GM18508 (cell line): ENCODE measurements at regions not wholly inside any gene's neighbourhood (a gene's known extent, or its start where the extent isn't known, plus 50 kb on each side); places are given as distances from the start of the nearest gene placed in this dataset.
"Not testable (repeated sequence)": the region's sequence is repeated elsewhere in the genome, so short reads cannot be mapped to it uniquely, and the experiment has no call there.

Experiments
- ATAC-seq: cut with Tn5 transposase; IDR thresholded peaks from one replicate; pipeline ENCODE4 v1.9.1; 2021; ENCODE audit warnings: moderate number of reproducible peaks; ENCODE audit not compliant: insufficient read depth, unreplicated experiment

DNA sequence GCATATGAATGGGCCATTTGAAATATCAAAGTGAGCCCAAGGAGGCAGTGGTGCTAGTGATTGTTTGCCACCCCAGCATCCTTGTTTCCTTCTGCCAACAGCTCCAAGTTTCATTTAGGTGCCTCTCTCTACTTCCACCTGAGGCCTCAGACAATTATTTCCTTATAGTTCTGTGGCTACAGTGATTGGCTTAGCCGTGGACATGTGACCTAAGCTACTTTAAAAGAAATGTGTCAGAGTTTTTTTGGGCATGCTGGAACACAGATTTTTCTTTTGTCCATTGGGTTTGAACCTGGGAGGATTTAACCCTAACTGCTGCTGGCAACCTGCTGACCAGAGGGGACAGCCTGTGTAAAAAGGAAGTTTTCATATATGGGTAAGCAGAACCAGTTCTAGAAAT lies 319.4 kb downstream of the CD109 start:
- ATAC-seq = no peak

DNA sequence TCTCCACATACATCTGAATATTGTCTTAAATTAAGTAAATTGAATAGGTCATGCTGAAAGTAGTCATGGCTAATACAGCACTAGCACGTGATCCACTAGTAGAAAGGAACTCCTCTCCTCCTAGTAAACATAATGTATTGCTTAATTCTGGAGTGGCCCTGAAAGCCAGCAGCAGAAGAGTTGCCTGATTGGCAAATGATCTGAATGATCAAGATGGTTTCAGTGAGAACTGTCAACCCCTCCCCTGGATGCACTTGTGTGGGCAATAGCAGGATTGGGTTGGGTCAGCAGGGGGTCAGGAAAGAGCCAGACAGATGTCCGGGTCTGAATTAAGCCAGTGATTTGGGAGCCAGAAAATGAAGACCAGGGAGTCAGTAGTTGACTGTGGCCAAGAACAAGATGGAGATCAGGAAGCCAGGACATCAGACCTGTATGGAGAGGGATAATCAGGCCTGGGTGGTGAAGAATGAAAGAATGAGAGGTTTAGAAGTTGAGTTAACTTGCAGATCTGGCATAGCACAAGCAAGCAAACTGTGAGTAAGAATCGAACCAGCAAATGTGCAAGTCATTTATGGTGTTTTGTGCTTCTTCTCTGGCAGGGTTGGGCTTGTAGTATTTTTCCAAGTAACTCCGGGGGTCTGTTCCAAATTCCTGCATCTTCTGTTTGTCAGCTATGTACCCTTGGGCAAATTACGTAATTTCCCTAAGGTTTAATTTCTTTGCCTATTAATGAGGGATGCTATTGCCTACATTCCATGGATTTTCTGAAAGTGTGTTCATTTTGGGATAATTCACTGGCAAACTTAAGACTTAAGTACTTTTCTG lies 304.9 kb downstream of the CD109 start:
- no peak for ATAC-seq

DNA sequence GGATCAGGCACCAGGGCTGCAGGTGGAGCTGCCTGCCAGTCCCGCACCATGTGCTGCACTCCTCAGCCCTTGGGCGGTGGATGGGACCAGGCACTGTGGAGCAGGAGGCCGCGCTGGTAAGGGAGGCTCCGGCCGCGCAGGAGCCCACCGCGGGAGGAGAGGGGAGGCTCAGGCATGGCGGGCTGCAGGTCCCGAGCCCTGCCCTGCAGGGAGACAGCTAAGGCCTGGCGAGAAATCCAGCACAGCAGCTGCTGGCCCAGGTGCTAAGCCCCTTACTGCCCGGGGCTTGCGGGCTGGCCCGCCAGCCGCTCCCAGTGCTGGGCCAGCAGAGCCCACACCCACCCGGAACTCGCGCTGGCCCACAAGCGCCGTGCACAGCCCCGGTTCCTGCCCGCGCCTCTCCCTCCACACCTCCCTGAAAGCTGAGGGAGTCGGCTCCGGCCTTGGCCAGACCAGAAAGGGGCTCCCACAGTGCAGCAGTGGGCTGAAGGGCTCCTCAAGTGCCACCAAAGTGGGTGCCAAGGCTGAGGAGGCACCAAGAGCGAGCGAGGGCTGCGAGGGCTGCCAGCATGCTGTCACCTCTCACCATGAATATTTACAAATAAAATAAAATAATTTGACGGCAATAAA lies 294.7 kb downstream of the CD109 start:
- not testable (repeated sequence) for ATAC-seq

DNA sequence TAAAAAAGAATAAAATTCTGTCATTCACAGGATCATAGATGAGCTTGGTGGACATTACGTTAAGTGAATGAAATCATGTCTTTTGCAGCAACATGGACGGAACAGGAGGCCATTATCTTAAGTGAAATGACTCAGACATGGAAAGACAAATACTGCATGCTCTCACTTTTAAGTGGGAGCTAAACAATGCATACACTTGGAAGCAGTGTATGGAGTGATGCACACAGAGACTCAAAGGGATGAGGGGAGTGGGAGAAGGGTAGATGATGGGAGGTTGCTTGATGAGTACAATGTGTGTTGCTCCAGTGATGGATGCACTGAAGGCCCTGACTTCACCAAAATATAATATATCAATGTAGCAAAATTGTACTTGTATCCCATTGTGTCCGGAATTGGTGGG lies 293.4 kb downstream of the CD109 start:
- no peak for ATAC-seq

DNA sequence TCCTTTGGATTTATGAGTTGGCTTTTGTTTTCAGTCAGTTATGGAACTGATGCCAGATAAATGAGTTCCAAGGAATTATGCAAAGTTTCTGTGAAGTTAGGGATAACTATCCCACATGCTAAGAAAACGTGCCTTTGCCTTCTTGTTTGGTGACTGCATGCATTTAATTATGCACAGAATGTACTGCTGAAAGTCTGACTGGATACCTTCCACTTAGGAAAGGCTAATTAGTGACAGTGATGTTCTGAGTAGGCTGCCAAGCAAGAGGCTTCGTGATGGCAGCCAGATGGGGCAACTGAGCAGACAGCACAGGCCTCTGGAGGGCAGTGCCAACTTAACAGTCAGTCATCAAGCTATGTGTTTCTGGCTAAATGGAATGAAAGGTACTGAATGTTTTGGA lies 289.9 kb downstream of the CD109 start:
- no peak for ATAC-seq

DNA sequence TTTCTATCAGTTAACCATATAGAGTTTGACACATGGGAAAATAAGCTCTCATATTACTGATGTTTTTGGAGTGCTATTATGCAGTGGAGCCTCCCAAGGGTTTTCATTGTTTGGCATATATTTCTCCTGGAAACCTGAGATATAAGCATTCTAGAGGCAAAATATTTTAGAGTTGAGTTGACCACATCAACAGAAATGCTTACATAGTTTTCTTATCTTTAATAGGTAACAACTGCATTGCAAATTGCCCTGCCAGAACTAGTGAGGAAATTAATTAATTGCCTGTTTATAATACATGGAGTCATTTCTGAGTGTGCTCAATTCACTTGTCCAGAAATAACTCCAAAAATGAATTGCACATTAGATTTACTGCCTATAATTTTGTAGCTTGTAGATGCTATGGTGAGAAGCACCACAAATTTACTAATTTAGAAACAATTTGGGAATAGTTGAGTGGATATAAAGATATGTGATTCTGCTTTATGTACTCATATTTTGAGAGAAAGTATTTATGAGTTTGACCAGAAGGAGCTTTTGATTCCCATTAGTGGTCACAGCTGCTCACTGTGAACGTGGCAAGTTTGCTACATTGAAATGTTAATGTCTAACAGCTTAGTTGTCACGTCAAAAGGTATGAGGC lies 288.7 kb downstream of the CD109 start:
- no peak for ATAC-seq

DNA sequence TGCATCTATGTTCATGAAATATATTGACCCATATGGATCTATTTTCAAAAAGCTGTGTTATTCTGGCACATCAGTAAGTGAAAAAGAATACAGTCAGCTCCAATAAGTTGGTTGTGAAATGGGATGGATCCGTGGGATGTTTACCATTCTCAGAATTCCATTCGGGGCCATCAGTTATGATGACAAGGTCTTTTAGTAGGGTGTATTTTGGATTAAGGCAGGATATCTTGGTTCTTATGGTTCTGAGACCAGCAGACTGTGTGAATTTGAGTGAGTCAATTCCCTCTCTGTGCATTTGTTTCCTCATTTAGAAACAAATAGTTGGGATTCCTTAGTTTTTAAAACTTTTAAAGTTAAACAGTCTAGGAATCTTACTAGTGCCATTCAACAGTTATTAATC lies 287.4 kb downstream of the CD109 start:
- ATAC-seq = no peak

DNA sequence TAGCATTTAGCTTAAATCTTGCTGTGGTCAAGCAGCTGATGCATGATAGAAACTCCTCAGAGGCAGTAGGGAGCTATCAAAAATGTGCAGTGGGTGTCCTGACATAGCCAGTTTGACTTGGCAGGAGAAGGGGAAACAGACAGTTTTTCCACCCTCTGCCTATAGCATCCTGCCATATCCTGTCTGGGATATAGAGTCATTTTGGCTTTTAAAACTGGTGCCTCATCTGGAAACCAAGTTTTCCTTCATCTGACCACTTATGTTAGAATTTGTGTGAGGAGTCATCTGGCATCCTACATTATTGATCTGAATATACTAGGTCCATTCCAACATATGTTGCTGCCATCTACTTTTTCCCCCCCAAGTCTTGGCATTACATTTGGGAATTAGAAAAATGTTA lies 284.1 kb downstream of the CD109 start:
- no peak for ATAC-seq

DNA sequence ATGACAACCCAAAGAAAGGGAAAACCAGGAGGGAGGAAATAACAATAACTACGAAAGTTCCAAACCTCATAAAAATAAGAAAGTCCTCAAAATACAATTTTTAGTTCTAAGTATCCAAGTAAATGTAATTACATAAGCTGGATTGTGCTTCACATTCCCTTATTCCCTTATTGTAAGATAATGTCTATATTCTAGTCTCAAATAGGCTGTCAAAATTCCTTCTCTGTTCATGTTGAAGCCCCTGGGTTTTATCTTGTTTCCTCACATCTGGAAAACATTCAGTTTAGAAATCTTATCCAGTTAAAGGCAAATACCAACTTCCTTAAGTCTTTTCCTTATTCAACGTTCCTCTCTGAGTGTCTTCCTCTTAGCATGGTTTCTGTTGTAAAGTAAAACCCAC lies 282.3 kb downstream of the CD109 start:
- no peak for ATAC-seq

DNA sequence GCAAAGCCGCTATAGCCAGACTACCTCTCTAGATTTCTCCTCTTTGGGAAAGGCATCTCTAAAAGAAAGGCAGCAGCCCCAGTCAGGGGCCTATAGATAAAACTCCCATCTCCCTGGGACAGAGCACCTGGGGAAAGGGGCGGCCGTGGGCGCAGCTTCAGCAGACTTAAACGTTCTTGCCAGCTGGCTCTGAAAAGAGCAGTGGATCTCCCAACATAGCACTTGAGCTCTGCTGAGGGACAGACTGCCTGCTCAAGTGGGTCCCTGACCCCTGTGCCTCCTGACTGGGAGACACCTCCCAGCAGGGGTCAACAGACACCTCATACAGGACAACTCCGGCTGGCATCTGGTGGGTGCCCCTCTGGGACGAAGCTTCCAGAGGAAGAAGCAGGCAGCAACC lies 276.5 kb downstream of the CD109 start:
- ATAC-seq = not testable (repeated sequence)

DNA sequence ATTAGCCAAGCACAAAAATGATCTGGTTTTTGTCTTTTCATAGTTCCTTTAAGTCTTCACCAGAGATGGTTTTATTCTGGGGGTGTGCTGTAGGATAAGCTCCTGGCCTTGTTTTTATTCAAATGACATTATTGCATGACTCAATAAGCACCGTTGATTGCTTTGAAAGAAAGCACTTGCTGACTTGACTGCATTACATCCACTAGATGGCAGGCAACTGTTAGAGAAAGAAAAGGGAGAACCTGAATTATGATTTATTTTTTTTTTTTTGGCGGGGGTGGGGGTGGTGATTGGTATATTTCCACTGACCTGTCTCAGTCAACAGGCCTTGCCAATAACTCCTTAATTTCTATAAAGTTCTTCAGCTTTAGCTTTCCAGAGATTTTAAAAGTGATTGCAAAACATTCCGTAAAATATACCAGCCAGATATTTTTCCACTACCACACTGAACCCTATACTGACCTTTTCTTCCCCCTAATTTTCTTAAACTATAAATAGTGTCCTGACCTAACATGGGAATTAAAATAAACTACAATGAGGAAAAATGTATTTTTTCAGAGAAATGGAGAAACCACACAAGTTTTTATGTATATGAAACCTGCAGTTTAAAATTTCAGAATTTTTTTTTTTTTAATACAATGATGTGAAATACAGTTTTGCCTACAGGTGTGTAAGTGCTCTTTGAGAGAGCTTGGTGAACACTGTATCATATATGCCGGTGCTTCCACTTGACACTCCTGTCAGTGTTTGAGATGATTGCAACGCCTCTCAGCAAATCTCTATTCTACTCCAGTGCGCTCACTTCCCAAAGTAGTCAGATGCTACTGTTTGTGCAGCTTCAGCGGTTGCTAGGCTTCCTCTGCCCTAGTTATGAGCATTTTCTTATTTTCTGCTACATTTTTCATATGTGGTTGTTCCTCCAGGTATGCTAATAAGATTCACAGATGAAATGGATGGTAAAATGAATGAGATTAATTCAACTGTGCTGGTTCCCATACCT lies 274.3 kb downstream of the CD109 start:
- no peak for ATAC-seq

DNA sequence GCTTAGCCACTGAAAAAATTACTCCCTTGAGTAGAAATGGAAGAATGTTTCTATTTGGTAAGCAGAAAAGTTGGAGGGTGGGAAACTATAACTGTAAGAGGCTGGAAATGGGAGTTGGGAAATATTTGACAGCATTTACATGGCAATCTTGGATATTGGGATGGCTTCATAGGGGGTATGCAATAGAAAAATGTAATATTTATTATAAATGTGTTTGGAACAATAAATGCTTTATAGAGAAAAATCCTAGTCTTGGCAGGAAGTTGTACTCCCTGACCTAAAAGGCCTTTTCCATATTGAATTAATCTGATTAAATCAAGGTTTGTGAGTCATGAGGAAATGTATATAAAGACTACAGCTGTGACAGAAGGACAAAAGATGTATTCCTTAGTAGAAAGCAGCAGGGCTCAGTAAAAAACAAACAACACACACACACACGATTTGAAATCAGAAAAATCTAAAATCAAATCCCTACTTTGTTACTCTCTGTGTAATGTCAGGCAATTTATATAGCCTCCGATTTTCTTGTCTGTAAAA lies 272.3 kb downstream of the CD109 start:
- no peak for ATAC-seq

DNA sequence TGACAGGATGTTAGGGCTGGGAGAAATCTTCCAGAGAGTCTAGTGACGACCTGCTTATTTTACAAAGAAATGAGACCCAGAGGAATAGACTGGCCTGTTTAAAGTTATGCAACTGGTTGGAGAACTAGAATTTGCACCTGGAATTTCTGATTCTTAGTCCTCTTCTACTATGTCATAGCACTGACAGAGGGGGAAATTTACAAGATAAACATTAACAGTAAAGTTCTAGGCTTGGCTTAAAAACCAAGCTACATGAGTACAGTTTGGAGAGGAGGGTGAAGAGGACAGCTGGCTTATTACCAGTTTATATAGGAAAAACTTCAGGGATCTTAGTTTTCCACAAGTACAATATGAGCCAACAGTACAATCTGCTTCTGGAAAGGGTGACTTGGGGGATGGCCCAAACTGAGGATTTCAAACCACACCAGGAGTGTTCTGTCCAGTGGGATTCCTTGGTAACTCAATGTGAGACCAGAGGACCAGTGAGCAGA lies 269.6 kb downstream of the CD109 start:
- ATAC-seq = no peak

DNA sequence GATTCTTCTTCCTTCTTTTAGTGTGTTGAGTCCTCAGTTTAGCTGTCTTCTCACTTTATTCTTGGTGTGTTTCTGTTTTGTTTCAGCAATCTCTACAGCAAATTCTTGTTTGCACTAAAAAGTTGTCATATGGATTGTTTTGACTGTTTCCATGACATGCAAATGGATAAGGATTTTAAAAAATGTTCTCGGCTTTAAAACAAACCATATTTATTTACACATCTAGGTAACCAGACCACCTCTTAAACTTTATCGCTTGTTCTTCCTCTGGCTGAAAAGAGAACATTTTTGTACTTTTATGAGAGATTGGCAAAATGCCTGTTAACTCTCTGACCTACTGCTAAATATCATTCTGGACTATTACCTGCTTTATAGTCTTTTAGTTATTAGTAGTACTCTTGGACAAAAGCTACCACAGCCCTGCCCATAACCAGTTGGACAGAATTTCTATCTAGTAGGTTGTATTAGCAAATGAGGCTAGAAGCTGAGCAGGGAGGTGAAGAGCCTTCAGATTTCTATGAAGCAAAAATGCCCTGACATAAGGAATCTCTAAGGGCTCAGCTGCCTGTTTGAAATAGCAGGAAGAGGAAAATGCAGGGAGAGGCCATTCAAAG lies 268.3 kb downstream of the CD109 start:
- ATAC-seq = no peak

DNA sequence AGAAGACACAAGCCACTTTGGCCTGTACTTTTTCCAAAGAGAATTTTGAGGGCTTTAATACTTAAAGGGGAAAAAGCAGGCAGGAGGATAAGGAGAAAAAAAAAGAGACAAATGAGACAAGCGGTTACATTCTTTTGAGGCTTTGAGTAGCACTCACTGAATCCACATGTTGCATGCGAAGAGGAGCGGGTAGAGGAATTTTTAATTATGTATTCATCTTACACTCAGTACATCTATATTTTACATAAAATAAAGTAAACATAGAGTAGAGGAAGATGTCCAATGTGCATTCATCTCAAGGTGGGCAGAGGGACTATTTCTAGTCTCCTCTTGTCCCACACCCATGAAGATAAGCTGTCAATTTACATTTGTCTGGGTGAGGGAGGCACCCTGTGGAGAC lies 266.9 kb downstream of the CD109 start:
- ATAC-seq = no peak

DNA sequence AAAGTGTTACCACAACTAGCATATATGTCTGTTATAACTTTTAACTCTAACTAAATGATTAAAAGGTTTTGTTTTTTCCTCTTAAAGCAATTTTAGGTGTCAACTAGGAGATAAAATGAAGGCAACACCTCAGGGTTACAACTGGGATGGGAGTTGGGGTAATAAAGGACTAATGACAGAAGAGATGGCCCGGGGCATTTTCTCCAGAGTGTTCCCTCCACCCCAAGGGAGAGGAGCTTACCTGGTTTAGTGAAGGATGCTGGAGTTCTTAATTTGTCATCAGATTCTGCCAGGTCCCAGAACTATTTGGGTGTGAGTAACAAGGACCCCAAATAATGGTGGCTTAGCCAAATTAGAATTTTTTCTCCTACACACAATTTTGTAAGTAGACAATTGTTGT lies 260.3 kb downstream of the CD109 start:
- ATAC-seq = no peak

DNA sequence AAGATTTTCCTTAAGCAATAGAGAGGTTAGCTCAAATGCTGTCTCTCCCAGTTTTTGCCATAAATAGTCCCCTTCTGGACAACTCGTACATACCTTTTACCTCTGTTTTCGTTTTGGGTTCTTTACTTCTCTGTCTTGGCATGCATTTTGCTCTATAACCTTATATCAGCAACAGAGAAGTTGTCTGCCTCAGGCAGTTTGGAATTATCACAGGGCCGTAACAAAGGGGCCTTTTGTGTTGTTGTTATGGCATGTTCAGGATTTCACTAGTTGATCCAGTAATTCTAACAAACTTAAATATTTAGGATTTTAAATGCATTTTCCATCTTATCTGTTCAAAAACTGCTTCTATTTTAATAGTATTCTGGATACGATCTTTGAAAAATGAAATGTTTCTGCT lies 259.8 kb downstream of the CD109 start:
- no peak for ATAC-seq

DNA sequence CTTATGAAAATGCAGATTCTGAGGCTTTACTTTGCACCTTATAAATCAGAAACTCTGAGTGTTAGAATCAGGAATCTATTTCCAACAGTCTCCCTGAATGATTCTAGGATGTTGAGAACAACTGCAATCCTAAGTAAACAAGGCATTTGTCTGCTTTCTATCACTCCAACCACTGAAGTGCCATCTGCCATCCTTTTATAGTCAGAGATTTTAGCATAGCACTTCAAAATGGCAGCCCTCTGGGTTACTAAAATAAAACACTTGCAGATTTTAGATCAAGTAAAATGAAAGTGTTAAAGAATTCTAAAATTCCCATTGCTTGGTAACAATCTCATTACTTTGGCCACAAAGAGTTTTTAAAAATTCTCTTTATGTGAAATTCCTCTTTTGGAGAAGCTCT lies 258.9 kb downstream of the CD109 start:
- no peak for ATAC-seq

DNA sequence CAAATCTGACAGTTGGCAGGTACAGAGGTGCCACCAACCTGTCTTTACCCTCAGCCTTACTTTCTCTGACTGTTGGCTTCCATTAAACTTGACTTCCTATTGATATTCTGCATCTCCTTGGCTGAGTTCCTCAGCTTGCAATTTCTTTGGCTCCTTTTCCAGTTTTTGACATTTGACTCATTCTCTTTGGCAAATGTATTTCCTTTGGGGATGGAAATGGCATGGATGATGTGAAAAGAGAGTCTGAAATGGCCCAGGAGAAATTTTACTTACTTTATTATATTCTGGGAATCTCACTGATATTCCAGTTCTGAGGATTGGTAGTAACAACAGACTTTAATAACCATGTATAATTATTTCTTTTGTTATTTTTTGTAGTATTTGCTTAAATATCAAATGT lies 255.2 kb downstream of the CD109 start:
- ATAC-seq = no peak
